GM12872 (cell line): ENCODE measurements at regions not wholly inside any gene's neighbourhood (a gene's known extent, or its start where the extent isn't known, plus 50 kb on each side); places are given as distances from the start of the nearest gene placed in this dataset.

Experiments used
- TF ChIP-seq, protein P1 (sequence below): IDR thresholded peaks from 3 replicates; pipeline ENCODE4 v1.5.1; 2011; ENCODE audit warnings: low read depth, mild to moderate bottlenecking, low read length, moderate library complexity; ENCODE audit not compliant: insufficient read depth

DNA sequence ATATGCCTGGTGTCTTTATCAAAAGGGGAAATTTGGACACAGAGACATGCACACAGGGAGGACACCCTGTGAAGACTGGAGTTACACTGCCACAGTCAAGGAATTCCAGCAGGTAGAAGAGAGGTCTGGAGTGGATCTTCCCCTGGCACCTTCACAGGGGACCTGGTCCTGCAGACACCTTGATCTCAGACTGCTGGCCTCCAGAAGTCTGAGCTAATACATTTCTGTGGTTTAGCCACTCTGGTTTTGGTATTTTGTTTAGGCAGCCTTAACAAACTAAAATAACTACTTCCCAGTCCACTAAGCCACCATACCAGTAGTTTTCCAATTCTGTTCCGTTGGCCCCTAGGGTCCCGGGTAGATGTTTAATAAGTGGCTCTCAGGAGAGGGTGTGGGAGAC, 164.7 kb downstream of the SETD4 start:
- TF ChIP-seq, protein P1, sequence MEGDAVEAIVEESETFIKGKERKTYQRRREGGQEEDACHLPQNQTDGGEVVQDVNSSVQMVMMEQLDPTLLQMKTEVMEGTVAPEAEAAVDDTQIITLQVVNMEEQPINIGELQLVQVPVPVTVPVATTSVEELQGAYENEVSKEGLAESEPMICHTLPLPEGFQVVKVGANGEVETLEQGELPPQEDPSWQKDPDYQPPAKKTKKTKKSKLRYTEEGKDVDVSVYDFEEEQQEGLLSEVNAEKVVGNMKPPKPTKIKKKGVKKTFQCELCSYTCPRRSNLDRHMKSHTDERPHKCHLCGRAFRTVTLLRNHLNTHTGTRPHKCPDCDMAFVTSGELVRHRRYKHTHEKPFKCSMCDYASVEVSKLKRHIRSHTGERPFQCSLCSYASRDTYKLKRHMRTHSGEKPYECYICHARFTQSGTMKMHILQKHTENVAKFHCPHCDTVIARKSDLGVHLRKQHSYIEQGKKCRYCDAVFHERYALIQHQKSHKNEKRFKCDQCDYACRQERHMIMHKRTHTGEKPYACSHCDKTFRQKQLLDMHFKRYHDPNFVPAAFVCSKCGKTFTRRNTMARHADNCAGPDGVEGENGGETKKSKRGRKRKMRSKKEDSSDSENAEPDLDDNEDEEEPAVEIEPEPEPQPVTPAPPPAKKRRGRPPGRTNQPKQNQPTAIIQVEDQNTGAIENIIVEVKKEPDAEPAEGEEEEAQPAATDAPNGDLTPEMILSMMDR: no peak

GRCh38 chr21:35893156-35893555, 167.2 kb downstream of the SETD4 start:
- TF ChIP-seq, protein P1: no peak

- TF ChIP-seq, protein P1: no peak
Observed at GRCh38 chr21:35886887-35887286, 173.4 kb downstream of the SETD4 start.

GRCh38 chr21:35885942-35886541, 174.3 kb downstream of the SETD4 start:
- TF ChIP-seq, protein P1: no peak

DNA sequence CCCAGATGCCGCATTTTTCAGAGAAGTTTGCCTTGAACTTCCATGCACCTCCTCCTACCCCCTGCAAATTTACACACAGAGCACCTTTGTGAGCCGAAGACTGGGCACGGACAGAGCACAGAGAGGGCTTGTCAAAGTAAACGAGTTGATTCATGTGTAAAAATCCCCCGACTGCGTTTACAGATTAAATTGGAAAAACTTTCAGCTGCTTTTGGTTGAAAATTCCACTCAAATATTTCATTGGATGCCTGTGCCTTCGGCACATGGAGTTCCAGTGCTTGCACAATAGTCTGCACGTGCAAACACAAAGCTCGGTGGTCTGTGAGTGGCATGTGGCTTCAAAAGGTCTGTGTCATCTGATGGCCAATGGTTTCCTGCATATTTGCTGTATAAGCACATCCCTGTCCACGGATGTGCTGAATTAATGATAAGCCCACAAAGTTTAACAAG, 177.5 kb downstream of the SETD4 start:
- TF ChIP-seq, protein P1: no peak

DNA sequence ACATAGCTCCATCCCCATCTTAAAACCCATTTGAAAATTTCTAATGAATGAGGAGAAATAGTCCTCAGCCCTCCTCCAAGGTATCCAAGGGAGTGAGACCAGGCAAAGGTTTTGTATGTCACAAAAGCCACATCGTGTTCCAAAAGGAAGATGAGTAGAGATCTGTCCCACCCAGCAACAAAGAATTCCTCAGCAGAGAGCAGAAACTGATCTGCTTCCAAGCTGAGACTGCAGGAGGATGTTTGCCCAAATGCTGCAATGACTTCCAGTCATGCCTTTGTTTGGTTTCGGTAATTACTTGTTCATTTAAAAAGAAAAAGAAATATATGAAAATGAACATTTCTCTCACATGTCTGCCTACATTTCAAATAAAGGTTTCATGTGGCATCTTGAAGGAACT, 186.9 kb downstream of the SETD4 start:
- TF ChIP-seq, protein P1: no peak

DNA sequence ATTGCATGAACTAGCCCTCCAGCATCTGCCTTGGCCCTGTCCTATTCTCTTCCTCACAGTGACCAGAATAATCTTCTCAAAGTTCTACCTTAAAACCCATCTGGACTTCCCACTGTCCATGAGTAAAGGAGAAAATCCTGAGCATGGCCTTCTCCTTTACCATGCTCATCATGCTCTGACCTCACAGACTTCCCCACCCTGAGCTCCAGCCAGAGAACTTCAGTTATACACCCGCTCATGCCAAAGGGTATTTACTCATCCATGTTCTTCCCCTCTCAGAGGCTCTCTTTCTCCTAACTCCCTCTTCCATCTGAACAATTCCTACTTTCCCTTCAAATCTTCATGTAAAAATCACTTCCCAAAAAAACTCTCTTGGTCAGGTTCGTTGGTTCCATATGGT, 188.4 kb downstream of the SETD4 start:
- TF ChIP-seq, protein P1: no peak
